H9 (cell line): ENCODE measurements at regions not wholly inside any gene's neighbourhood (a gene's known extent, or its start where the extent isn't known, plus 50 kb on each side); places are given as distances from the start of the nearest gene placed in this dataset.

Source experiments
- DNase-seq: peaks from one replicate; pipeline ENCODE4 v3.0.0-alpha.2; 2017
- H2AFZ ChIP-seq: one replicate; pipeline ENCODE4 v1.6.1; 2013; ENCODE audit warnings: mild to moderate bottlenecking, low read length, control low read depth, moderate library complexity
- H2AK5ac ChIP-seq: 2 replicates; pipeline ENCODE4 v1.6.1; 2013; ENCODE audit warnings: low read length, control low read depth, mixed read lengths; ENCODE audit not compliant: insufficient read length
- H2BK120ac ChIP-seq: one replicate; pipeline ENCODE4 v1.6.1; 2013; ENCODE audit warnings: low read depth, mild to moderate bottlenecking, low read length, control low read depth, inconsistent platforms; ENCODE audit not compliant: poor library complexity, severe bottlenecking
- H2BK12ac ChIP-seq: 2 replicates; pipeline ENCODE4 v1.6.1; 2013; ENCODE audit warnings: low read length, control low read depth, mixed read lengths, low read depth; ENCODE audit not compliant: insufficient read length
- H2BK15ac ChIP-seq: 2 replicates; pipeline ENCODE4 v1.6.1; 2013; ENCODE audit warnings: low read depth, low read length, control low read depth
- H2BK20ac ChIP-seq: one replicate; pipeline ENCODE4 v1.6.1; 2013; ENCODE audit warnings: low read depth, mild to moderate bottlenecking, low read length, control low read depth, inconsistent platforms; ENCODE audit not compliant: poor library complexity, severe bottlenecking
- H2BK5ac ChIP-seq: 2 replicates; pipeline ENCODE4 v1.6.1; 2013; ENCODE audit warnings: low read length, control low read depth, mixed read lengths; ENCODE audit not compliant: insufficient read length
- H3K14ac ChIP-seq: 2 replicates; pipeline ENCODE4 v1.6.1; 2013; ENCODE audit warnings: low read length, control low read depth; ENCODE audit not compliant: insufficient read depth
- H3K18ac ChIP-seq: 2 replicates; pipeline ENCODE4 v1.6.1; 2013; ENCODE audit warnings: low read depth, mild to moderate bottlenecking, mixed read lengths, low read length, control low read depth; ENCODE audit not compliant: insufficient read length
- H3K23ac ChIP-seq: 2 replicates; pipeline ENCODE4 v1.6.1; 2013; ENCODE audit warnings: low read length, control low read depth, mixed read lengths, low read depth; ENCODE audit not compliant: insufficient read length
- H3K23me2 ChIP-seq: 2 replicates; pipeline ENCODE4 v1.6.1; 2013; ENCODE audit warnings: low read depth, mild to moderate bottlenecking, mixed read lengths, low read length, control low read depth; ENCODE audit not compliant: insufficient read length, poor library complexity, severe bottlenecking
- H3K27ac ChIP-seq: 2 replicates; pipeline ENCODE4 v1.5.1; 2013; ENCODE audit warnings: low read length, control low read depth, mixed read lengths, low read depth; ENCODE audit not compliant: insufficient read length
- H3K27me3 ChIP-seq: 2 replicates; pipeline ENCODE4 v1.6.1; 2013; ENCODE audit warnings: low read length, control low read depth, inconsistent platforms; ENCODE audit not compliant: insufficient read depth
- H3K4ac ChIP-seq: 2 replicates; pipeline ENCODE4 v1.6.1; 2013; ENCODE audit warnings: low read depth, mild to moderate bottlenecking, control low read depth, inconsistent platforms, low read length, moderate library complexity
- H3K4me1 ChIP-seq: 2 replicates; pipeline ENCODE4 v1.6.1; 2013; ENCODE audit warnings: low read length, control low read depth, inconsistent platforms; ENCODE audit not compliant: insufficient read depth
- H3K4me2 ChIP-seq: 2 replicates; pipeline ENCODE4 v1.6.1; 2013; ENCODE audit warnings: low read length, control low read depth, mixed read lengths; ENCODE audit not compliant: insufficient read length, insufficient read depth
- H3K56ac ChIP-seq: 2 replicates; pipeline ENCODE4 v1.6.1; 2013; ENCODE audit warnings: low read depth, mild to moderate bottlenecking, mixed read lengths, low read length, control low read depth; ENCODE audit not compliant: insufficient read length
- H3K79me1 ChIP-seq: 2 replicates; pipeline ENCODE4 v1.6.1; 2013; ENCODE audit warnings: low read depth, mild to moderate bottlenecking, moderate library complexity, low read length, control low read depth, inconsistent platforms; ENCODE audit not compliant: insufficient read depth, poor library complexity, severe bottlenecking
- H3K79me2 ChIP-seq: 2 replicates; pipeline ENCODE4 v1.6.1; 2013; ENCODE audit warnings: low read length, control low read depth, inconsistent platforms; ENCODE audit not compliant: insufficient read depth
- H3K9ac ChIP-seq: 2 replicates; pipeline ENCODE4 v1.6.1; 2013; ENCODE audit warnings: low read length, control low read depth, mixed read lengths; ENCODE audit not compliant: insufficient read length; ENCODE audit errors: extremely low read depth
- H3K9me3 ChIP-seq: one replicate; pipeline ENCODE4 v1.6.1; 2013; ENCODE audit warnings: low read depth, low read length, inconsistent platforms; ENCODE audit not compliant: control insufficient read depth
- H3T11ph ChIP-seq: one replicate; pipeline ENCODE4 v1.6.1; 2013; ENCODE audit warnings: mild to moderate bottlenecking, low read length, control low read depth, inconsistent platforms
- H4K20me1 ChIP-seq: one replicate; pipeline ENCODE4 v1.6.1; 2013; ENCODE audit not compliant: control insufficient read depth, insufficient read length, insufficient read depth
- H4K5ac ChIP-seq: 2 replicates; pipeline ENCODE4 v1.6.1; 2013; ENCODE audit warnings: low read depth, mild to moderate bottlenecking, mixed read lengths, low read length, control low read depth; ENCODE audit not compliant: insufficient read length
- H4K8ac ChIP-seq: replicated peaks from 2 replicates; pipeline ENCODE4 v1.6.1; 2013; ENCODE audit warnings: low read length, control low read depth, mixed read lengths, low read depth; ENCODE audit not compliant: insufficient read length
- H4K91ac ChIP-seq: 2 replicates; pipeline ENCODE4 v1.6.1; 2013; ENCODE audit warnings: low read depth, mild to moderate bottlenecking, moderate library complexity, mixed read lengths, low read length, control low read depth; ENCODE audit not compliant: insufficient read length
- H3K27ac Mint-ChIP-seq, 3 experiments: 2 replicates in 2 of 3; 3 replicates in 1 of 3; pipeline ENCODE4 v1.8.0; 2020 to 2021; ENCODE audit warnings: mixed read lengths in 3 of 3, mild to moderate bottlenecking in 1 of 3, moderate library complexity in 1 of 3
- H3K27me3 Mint-ChIP-seq: 2 replicates; pipeline ENCODE4 v1.8.0; 2021; ENCODE audit warnings: low read depth, mild to moderate bottlenecking, moderate library complexity, mixed read lengths
- H3K36me3 Mint-ChIP-seq, 3 experiments: 2 replicates in 2 of 3; 3 replicates in 1 of 3; pipeline ENCODE4 v1.8.0; 2020 to 2021; ENCODE audit warnings: low read depth in 3 of 3, mixed read lengths in 3 of 3; ENCODE audit not compliant: insufficient read depth in 1 of 3
- H3K4me1 Mint-ChIP-seq, 2 experiments: 2 replicates each; pipeline ENCODE4 v1.8.0; 2020; ENCODE audit warnings: mixed read lengths in 2 of 2
- H3K4me3 Mint-ChIP-seq, 2 experiments: 2 replicates in 1 of 2; 3 replicates in 1 of 2; pipeline ENCODE4 v1.8.0; 2020 to 2021; ENCODE audit warnings: mild to moderate bottlenecking in 2 of 2, mixed read lengths in 2 of 2, moderate library complexity in 1 of 2
- H3K9me3 Mint-ChIP-seq, 2 experiments: 2 replicates in 1 of 2; 3 replicates in 1 of 2; pipeline ENCODE4 v1.8.0; 2020; ENCODE audit warnings: mild to moderate bottlenecking in 2 of 2, mixed read lengths in 2 of 2, moderate library complexity in 1 of 2
- WGBS: extraction: QIAGEN DNeasy Blood & Tissue Kit; methylation state at CpG from one replicate; pipeline ENCODE4 v1.1.7; 2013; ENCODE audit warnings: missing lambda C conversion rate, low lambda C conversion rate, mixed read lengths; ENCODE audit not compliant: insufficient read length; ENCODE audit errors: extremely low coverage; 5-methylcytosine and 5-hydroxymethylcytosine counted together
- TF ChIP-seq, protein P1 (sequence below): fragments of 200-600 bp; sonication (generic); conservative IDR thresholded peaks from 3 replicates; pipeline ENCODE4 v1.8.0; 2021; ENCODE audit warnings: antibody characterized with exemption, mild to moderate bottlenecking

DNA sequence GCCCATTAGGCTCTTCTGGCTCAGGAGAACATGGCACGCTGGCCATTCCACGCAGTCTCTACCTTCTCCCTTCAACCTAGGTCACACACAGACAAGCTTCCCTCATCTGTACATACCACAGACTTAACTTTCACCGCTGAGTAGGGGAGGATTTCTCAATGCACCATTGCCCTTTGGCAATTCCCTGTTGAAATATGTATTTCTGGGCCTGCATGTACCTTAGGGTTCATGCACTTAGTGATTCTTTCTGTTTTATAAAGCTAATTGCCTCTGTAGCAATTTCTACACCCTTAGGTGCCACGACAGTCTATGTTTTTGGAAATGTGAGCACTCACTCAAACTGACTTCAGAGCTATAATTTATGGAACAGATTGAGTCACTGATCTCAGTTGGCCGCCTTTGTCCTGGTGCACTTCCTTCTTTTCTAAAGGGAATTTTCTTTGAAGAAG is 253.8 kb upstream of the PRDM1 start:
- no peak overlapping the region for H2BK12ac ChIP-seq
- H2BK120ac ChIP-seq, result no peak overlapping the region
- H3T11ph ChIP-seq, result no peak overlapping the region
- no peak overlapping the region for H3K4me2 ChIP-seq
- no peaks in the 10 kb centered on the region for H3K79me1 ChIP-seq
- H3K9ac ChIP-seq, result no peak overlapping the region
- no peak overlapping the region for H2BK5ac ChIP-seq
- Mint-ChIP-seq H3K9me3 (peaks cover 2 to 10% of the 10 kb centered on the region in 2 experiments; a peak in 2 of 5 replicates), H3K4me3 (no peak overlapping the region), H3K4me1 (peaks cover 3 to 4% of the 10 kb centered on the region in 2 experiments; a peak in 2 of 4 replicates), H3K27me3 (peaks cover 1% of the 10 kb centered on the region; the same call in 1 of the 2 replicates), H3K36me3 (no peaks in the 10 kb centered on the region; a peak in 1 of 7 replicates), H3K27ac (no peak overlapping the region)
- no peak overlapping the region for H3K23ac ChIP-seq
- H3K4ac ChIP-seq, result no peak overlapping the region
- H3K4me1 ChIP-seq, result no peaks in the 10 kb centered on the region
- H4K8ac ChIP-seq, result no peak overlapping the region
- no peak overlapping the region for H3K27ac ChIP-seq
- no peaks in the 10 kb centered on the region for H3K23me2 ChIP-seq
- no peak overlapping the region for H2AK5ac ChIP-seq
- WGBS, result no CpG with 5 or more reads among the region's 5 CpGs
- TF ChIP-seq, protein P1, sequence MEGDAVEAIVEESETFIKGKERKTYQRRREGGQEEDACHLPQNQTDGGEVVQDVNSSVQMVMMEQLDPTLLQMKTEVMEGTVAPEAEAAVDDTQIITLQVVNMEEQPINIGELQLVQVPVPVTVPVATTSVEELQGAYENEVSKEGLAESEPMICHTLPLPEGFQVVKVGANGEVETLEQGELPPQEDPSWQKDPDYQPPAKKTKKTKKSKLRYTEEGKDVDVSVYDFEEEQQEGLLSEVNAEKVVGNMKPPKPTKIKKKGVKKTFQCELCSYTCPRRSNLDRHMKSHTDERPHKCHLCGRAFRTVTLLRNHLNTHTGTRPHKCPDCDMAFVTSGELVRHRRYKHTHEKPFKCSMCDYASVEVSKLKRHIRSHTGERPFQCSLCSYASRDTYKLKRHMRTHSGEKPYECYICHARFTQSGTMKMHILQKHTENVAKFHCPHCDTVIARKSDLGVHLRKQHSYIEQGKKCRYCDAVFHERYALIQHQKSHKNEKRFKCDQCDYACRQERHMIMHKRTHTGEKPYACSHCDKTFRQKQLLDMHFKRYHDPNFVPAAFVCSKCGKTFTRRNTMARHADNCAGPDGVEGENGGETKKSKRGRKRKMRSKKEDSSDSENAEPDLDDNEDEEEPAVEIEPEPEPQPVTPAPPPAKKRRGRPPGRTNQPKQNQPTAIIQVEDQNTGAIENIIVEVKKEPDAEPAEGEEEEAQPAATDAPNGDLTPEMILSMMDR, result no peak
- no peak overlapping the region for H3K18ac ChIP-seq
- no peak for DNase-seq
- no peak overlapping the region for H3K14ac ChIP-seq
- no peaks in the 10 kb centered on the region for H3K9me3 ChIP-seq
- H3K56ac ChIP-seq, result no peak overlapping the region
- H4K20me1 ChIP-seq, result no peaks in the 10 kb centered on the region
- H2BK20ac ChIP-seq, result no peak overlapping the region
- no peak overlapping the region for H4K5ac ChIP-seq
- no peaks in the 10 kb centered on the region for H3K79me2 ChIP-seq
- no peak overlapping the region for H2AFZ ChIP-seq
- no peaks in the 10 kb centered on the region for H3K27me3 ChIP-seq
- no peak overlapping the region for H2BK15ac ChIP-seq
- no peak overlapping the region for H4K91ac ChIP-seq
